GM12872 (cell line): ENCODE measurements at regions not wholly inside any gene's neighbourhood (a gene's known extent, or its start where the extent isn't known, plus 50 kb on each side); places are given as distances from the start of the nearest gene placed in this dataset.

Experiments used
- CTCF ChIP-seq: IDR thresholded peaks from 3 replicates; pipeline ENCODE4 v1.5.1; 2011; ENCODE audit warnings: low read depth, mild to moderate bottlenecking, low read length, moderate library complexity; ENCODE audit not compliant: insufficient read depth

GRCh38 chr14:82126006-82126405 lies 592.4 kb upstream of the SEL1L start:
- no peak for TF ChIP-seq CTCF

GRCh38 chr14:82134411-82134810 lies 600.8 kb upstream of the SEL1L start:
- TF ChIP-seq CTCF, result no peak

- TF ChIP-seq CTCF, result no peak
Measured at GRCh38 chr14:82138431-82138830, 604.8 kb upstream of the SEL1L start.

GRCh38 chr14:82146846-82147245 lies 613.2 kb upstream of the SEL1L start:
- TF ChIP-seq CTCF, result no peak

GRCh38 chr14:82153689-82154088 lies 620.0 kb upstream of the SEL1L start:
- no peak for TF ChIP-seq CTCF

- no peak for TF ChIP-seq CTCF
Measured at GRCh38 chr14:82159624-82160023, 626.0 kb upstream of the SEL1L start.

- TF ChIP-seq CTCF, result no peak
Measured at GRCh38 chr14:82180139-82180538, 646.5 kb upstream of the SEL1L start.

- no peak for TF ChIP-seq CTCF
Measured at GRCh38 chr14:82182646-82183045, 649.0 kb upstream of the SEL1L start.
